ENCODE measurements at regions not wholly inside any gene's neighbourhood (a gene's known extent, or its start where the extent isn't known, plus 50 kb on each side); places are given as distances from the start of the nearest gene placed in this dataset.

GRCh38 chr2:3914241-3914640 is 210.9 kb downstream of the DCDC2C start:
- H3K4me3 ChIP-seq = no peak overlapping the region
- no peak for TF ChIP-seq CTCF (IDR thresholded peaks at IDR 0.05)
- H3K4me1 ChIP-seq = no peaks in the 10 kb centered on the region
- no peaks in the 10 kb centered on the region for H3K36me3 ChIP-seq
- H3K27ac ChIP-seq = no peak overlapping the region
- H3K27me3 ChIP-seq = no peaks in the 10 kb centered on the region
- intact Hi-C loops (cut with DNase I; ENCODE audit: low total_unique reads) = no loop called here
- no peaks in the 10 kb centered on the region for H3K9me3 ChIP-seq
- DNase-seq = no peak

GRCh38 chr2:3927031-3927430 is 223.7 kb downstream of the DCDC2C start:
- Histone ChIP-seq H3K27ac (no peak overlapping the region), H3K27me3 (peaks cover 0 to 2% of the 10 kb centered on the region in 2 donors), H3K4me3 (no peak overlapping the region), H3K36me3 (no peaks in the 10 kb centered on the region), H3K9me3 (no peaks in the 10 kb centered on the region), H3K4me1 (no peaks in the 10 kb centered on the region)
- no peak for TF ChIP-seq CTCF (IDR thresholded peaks at IDR 0.05)
- intact Hi-C loops (cut with DNase I; ENCODE audit: low total_unique reads) = no loop called here
- no peak for DNase-seq

GRCh38 chr2:3929374-3929773 is 226.0 kb downstream of the DCDC2C start:
- TF ChIP-seq CTCF (IDR thresholded peaks at IDR 0.05) = no peak

GRCh38 chr2:3930246-3930645 is 226.9 kb downstream of the DCDC2C start:
- Histone ChIP-seq H3K27ac (no peak overlapping the region), H3K9me3 (no peaks in the 10 kb centered on the region), H3K36me3 (no peaks in the 10 kb centered on the region), H3K4me3 (no peak overlapping the region), H3K4me1 (no peaks in the 10 kb centered on the region), H3K27me3 (no peaks in the 10 kb centered on the region)
- intact Hi-C loops (cut with DNase I; ENCODE audit: low total_unique reads) = no loop called here
- no peak for DNase-seq
- TF ChIP-seq CTCF (IDR thresholded peaks at IDR 0.05) = no peak

More at GRCh38 chr2:3929374-3929773, 226.0 kb downstream of the DCDC2C start:
- Histone ChIP-seq H3K27ac (no peak overlapping the region), H3K36me3 (no peaks in the 10 kb centered on the region), H3K4me3 (no peak overlapping the region), H3K27me3 (no peaks in the 10 kb centered on the region), H3K9me3 (no peaks in the 10 kb centered on the region), H3K4me1 (no peaks in the 10 kb centered on the region)
- intact Hi-C loops (cut with DNase I; ENCODE audit: low total_unique reads) = no loop called here
- DNase-seq = no peak

GRCh38 chr2:3940661-3941060 is 237.3 kb downstream of the DCDC2C start:
- Histone ChIP-seq H3K4me3 (no peak overlapping the region), H3K27me3 (peaks cover 0 to 6% of the 10 kb centered on the region in 2 donors), H3K9me3 (no peaks in the 10 kb centered on the region), H3K27ac (no peak overlapping the region), H3K4me1 (no peaks in the 10 kb centered on the region), H3K36me3 (no peaks in the 10 kb centered on the region)
- intact Hi-C loops (cut with DNase I; ENCODE audit: low total_unique reads) = no loop called here
- TF ChIP-seq CTCF (IDR thresholded peaks at IDR 0.05) = no peak
- DNase-seq = no peak

GRCh38 chr2:3942841-3943240 is 239.5 kb downstream of the DCDC2C start:
- no peak overlapping the region for H3K27ac ChIP-seq
- no peaks in the 10 kb centered on the region for H3K4me1 ChIP-seq
- H3K9me3 ChIP-seq = no peaks in the 10 kb centered on the region
- intact Hi-C loops (cut with DNase I; ENCODE audit: low total_unique reads) = no loop called here
- H3K27me3 ChIP-seq = peaks cover 0 to 6% of the 10 kb centered on the region in 2 donors
- TF ChIP-seq CTCF (IDR thresholded peaks at IDR 0.05) = no peak
- H3K4me3 ChIP-seq = no peak overlapping the region
- no peak for DNase-seq
- H3K36me3 ChIP-seq = no peaks in the 10 kb centered on the region
